Loucy (cell line): ENCODE measurements at regions not wholly inside any gene's neighbourhood (a gene's known extent, or its start where the extent isn't known, plus 50 kb on each side); places are given as distances from the start of the nearest gene placed in this dataset.

Experiments
- H2AFZ ChIP-seq: fragments of 200-600 bp; sonication (generic); 2 replicates; pipeline ENCODE4 v1.6.0; 2016; ENCODE audit warnings: antibody characterized with exemption, mild to moderate bottlenecking, low read length, moderate library complexity
- H3F3A ChIP-seq: fragments of 200-600 bp; 2 replicates; pipeline ENCODE4 v1.6.0; 2016; ENCODE audit warnings: antibody characterized with exemption, low read depth, mild to moderate bottlenecking
- H3K27me3 ChIP-seq: fragments of 200-600 bp; sonication (generic); 2 replicates; pipeline ENCODE4 v1.6.1; 2014; ENCODE audit warnings: low read length, mild to moderate bottlenecking; ENCODE audit not compliant: insufficient read depth, poor library complexity, severe bottlenecking
- H3K36me3 ChIP-seq: fragments of 200-600 bp; sonication (generic); 2 replicates; pipeline ENCODE4 v1.6.1; 2016; ENCODE audit warnings: low read length; ENCODE audit not compliant: insufficient read depth
- H3K4me1 ChIP-seq: fragments of 200-600 bp; sonication (generic); 2 replicates; pipeline ENCODE4 v1.5.1; 2014; ENCODE audit warnings: low read length, mild to moderate bottlenecking; ENCODE audit not compliant: insufficient read depth, poor library complexity, severe bottlenecking
- H3K4me2 ChIP-seq: fragments of 200-600 bp; sonication (generic); 2 replicates; pipeline ENCODE4 v1.6.0; 2014; ENCODE audit warnings: antibody characterized with exemption, low read length, low read depth, mild to moderate bottlenecking; ENCODE audit not compliant: poor library complexity, severe bottlenecking
- H3K4me3 ChIP-seq: fragments of 200-600 bp; sonication (generic); 2 replicates; pipeline ENCODE4 v1.5.1; 2014; ENCODE audit warnings: low read length, mild to moderate bottlenecking, mixed read lengths; ENCODE audit not compliant: poor library complexity, severe bottlenecking
- H3K79me2 ChIP-seq: fragments of 200-600 bp; sonication (generic); 2 replicates; pipeline ENCODE4 v1.6.1; 2014; ENCODE audit warnings: low read length; ENCODE audit not compliant: insufficient read depth
- H3K9ac ChIP-seq: fragments of 200-600 bp; sonication (generic); 2 replicates; pipeline ENCODE4 v1.6.0; 2014; ENCODE audit warnings: mild to moderate bottlenecking, low read depth, low read length, moderate library complexity; ENCODE audit not compliant: poor library complexity, severe bottlenecking
- H3K9me2 ChIP-seq: fragments of 200-600 bp; sonication (generic); replicated peaks from 2 replicates; pipeline ENCODE4 v1.6.1; 2016; ENCODE audit warnings: low read depth, low read length, mixed read lengths
- H3K9me3 ChIP-seq: fragments of 200-600 bp; sonication (generic); 2 replicates; pipeline ENCODE4 v1.6.1; 2014; ENCODE audit warnings: mild to moderate bottlenecking, antibody characterized with exemption, low read length, low read depth; ENCODE audit not compliant: insufficient read depth
- H4K20me1 ChIP-seq: fragments of 200-600 bp; sonication (generic); 2 replicates; pipeline ENCODE4 v1.6.0; 2014; ENCODE audit warnings: antibody characterized with exemption, low read length, mild to moderate bottlenecking; ENCODE audit not compliant: insufficient read depth, poor library complexity, severe bottlenecking
- EZH2phosphoT487 ChIP-seq: fragments of 200-600 bp; IDR thresholded peaks from 2 replicates; pipeline ENCODE4 v1.6.1; 2018; ENCODE audit warnings: antibody characterized with exemption, mild to moderate bottlenecking, moderate library complexity, borderline replicate concordance
- TF ChIP-seq, protein P1 (sequence below): fragments of 200-600 bp; sonication (generic); conservative IDR thresholded peaks from 2 replicates; pipeline ENCODE4 v1.5.1; 2014; ENCODE audit warnings: mild to moderate bottlenecking, antibody characterized with exemption, low read length

DNA sequence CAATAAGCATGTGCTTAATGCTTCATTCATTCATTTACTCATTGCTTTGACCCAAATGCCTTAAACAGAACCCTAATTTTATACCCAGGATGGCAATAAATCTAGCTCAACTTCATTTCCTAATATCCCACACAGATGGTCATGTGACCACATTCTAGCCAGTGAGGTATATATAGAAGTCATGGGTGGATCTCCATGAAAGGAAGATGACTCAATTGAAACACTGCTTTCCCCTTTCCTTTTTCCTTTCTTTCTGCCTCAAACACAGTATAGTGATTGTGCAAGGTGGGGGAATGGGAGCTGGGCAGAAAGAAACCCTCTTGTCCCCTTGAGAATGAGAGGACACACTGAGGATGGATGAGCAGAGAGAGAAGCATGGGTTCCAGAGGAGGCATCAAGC is 183.5 kb upstream of the PRICKLE2 start:
- H3F3A ChIP-seq: no peaks in the 10 kb centered on the region
- no peak for TF ChIP-seq EZH2phosphoT487
- TF ChIP-seq, protein P1, sequence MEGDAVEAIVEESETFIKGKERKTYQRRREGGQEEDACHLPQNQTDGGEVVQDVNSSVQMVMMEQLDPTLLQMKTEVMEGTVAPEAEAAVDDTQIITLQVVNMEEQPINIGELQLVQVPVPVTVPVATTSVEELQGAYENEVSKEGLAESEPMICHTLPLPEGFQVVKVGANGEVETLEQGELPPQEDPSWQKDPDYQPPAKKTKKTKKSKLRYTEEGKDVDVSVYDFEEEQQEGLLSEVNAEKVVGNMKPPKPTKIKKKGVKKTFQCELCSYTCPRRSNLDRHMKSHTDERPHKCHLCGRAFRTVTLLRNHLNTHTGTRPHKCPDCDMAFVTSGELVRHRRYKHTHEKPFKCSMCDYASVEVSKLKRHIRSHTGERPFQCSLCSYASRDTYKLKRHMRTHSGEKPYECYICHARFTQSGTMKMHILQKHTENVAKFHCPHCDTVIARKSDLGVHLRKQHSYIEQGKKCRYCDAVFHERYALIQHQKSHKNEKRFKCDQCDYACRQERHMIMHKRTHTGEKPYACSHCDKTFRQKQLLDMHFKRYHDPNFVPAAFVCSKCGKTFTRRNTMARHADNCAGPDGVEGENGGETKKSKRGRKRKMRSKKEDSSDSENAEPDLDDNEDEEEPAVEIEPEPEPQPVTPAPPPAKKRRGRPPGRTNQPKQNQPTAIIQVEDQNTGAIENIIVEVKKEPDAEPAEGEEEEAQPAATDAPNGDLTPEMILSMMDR: no peak
- no peaks in the 10 kb centered on the region for H3K4me1 ChIP-seq
- H3K27me3 ChIP-seq: no peaks in the 10 kb centered on the region
- H3K4me3 ChIP-seq: no peak overlapping the region
- H3K4me2 ChIP-seq: no peak overlapping the region
- no peak overlapping the region for H3K9ac ChIP-seq
- no peaks in the 10 kb centered on the region for H3K9me3 ChIP-seq
- H3K79me2 ChIP-seq: no peaks in the 10 kb centered on the region
- no peaks in the 10 kb centered on the region for H4K20me1 ChIP-seq
- H3K36me3 ChIP-seq: no peaks in the 10 kb centered on the region
- H3K9me2 ChIP-seq: no peaks in the 10 kb centered on the region
- no peak overlapping the region for H2AFZ ChIP-seq

DNA sequence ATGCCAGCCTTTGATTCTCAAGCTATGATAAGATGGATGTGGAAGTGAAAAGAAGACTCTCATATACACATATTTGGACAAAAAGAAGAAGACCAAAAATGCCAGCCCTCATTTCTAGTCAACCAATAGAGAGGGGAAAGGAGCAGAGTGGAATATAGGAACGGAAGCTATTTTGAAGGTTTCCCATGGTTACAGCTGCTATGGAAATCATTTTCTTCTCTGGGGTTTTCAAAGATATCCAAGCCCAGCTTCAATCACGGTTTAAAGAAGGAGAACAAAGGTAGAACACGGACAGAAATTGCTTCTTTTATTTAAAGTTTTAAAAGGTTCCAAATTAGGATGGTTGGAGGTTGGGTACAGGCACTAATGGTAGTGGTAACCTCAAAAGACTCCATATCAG is 181.0 kb upstream of the PRICKLE2 start:
- Histone ChIP-seq H3K9ac (no peak overlapping the region), H3K4me2 (no peak overlapping the region), H3K4me1 (no peaks in the 10 kb centered on the region), H3K36me3 (no peaks in the 10 kb centered on the region), H3K9me3 (no peaks in the 10 kb centered on the region), H3K79me2 (no peaks in the 10 kb centered on the region), H2AFZ (no peak overlapping the region), H3F3A (no peaks in the 10 kb centered on the region), H3K9me2 (no peaks in the 10 kb centered on the region), H3K27me3 (no peaks in the 10 kb centered on the region), H3K4me3 (no peak overlapping the region), H4K20me1 (no peaks in the 10 kb centered on the region)
- no peak for TF ChIP-seq EZH2phosphoT487
- TF ChIP-seq, protein P1: no peak

GRCh38 chr3:64405211-64405835 is 180.1 kb upstream of the PRICKLE2 start:
- TF ChIP-seq EZH2phosphoT487: no peak
- TF ChIP-seq, protein P1: no peak
- Histone ChIP-seq H3K4me2 (no peak overlapping the region), H3K4me3 (no peak overlapping the region), H3K79me2 (no peaks in the 10 kb centered on the region), H3K9ac (no peak overlapping the region), H4K20me1 (no peaks in the 10 kb centered on the region), H3K4me1 (no peaks in the 10 kb centered on the region), H3K9me2 (no peaks in the 10 kb centered on the region), H3K27me3 (no peaks in the 10 kb centered on the region), H3F3A (no peaks in the 10 kb centered on the region), H3K9me3 (no peaks in the 10 kb centered on the region), H3K36me3 (no peaks in the 10 kb centered on the region), H2AFZ (no peak overlapping the region)
